ENCODE measurements at regions not wholly inside any gene's neighbourhood (a gene's known extent, or its start where the extent isn't known, plus 50 kb on each side); places are given as distances from the start of the nearest gene placed in this dataset.

- no peak for TF ChIP-seq GATA1 (IDR thresholded peaks at IDR 0.05; ENCODE audit: low read depth, low read length)
- DNase-seq, result no peak
These were observed 745.2 kb upstream of the GCFC2 start for GRCh38 chr2:76455910-76456309.

GRCh38 chr2:76450024-76450475 lies 739.3 kb upstream of the GCFC2 start:
- TF ChIP-seq POLR2A (IDR thresholded peaks at IDR 0.05; ENCODE audit: low read length) (no peak), GATA1 (IDR thresholded peaks at IDR 0.05; ENCODE audit: low read depth, low read length) (no peak)
- DNase-seq, result no peak

- TF ChIP-seq GATA1 (IDR thresholded peaks at IDR 0.05; ENCODE audit: low read depth, low read length), result no peak
- no peak for TF ChIP-seq POLR2A (IDR thresholded peaks at IDR 0.05; ENCODE audit: low read length)
- no peak for DNase-seq
These were observed 738.2 kb upstream of the GCFC2 start for GRCh38 chr2:76448956-76449355.

- TF ChIP-seq GATA1 (IDR thresholded peaks at IDR 0.05; ENCODE audit: low read depth, low read length) (no peak), POLR2A (IDR thresholded peaks at IDR 0.05; ENCODE audit: low read length) (no peak)
- no peak for DNase-seq
These were observed 736.6 kb upstream of the GCFC2 start for GRCh38 chr2:76447294-76447693.

GRCh38 chr2:76446872-76447271 lies 736.2 kb upstream of the GCFC2 start:
- no peak for TF ChIP-seq POLR2A (IDR thresholded peaks at IDR 0.05; ENCODE audit: low read length)
- no peak for TF ChIP-seq GATA1 (IDR thresholded peaks at IDR 0.05; ENCODE audit: low read depth, low read length)
- no peak for DNase-seq

GRCh38 chr2:76445880-76446279 lies 735.2 kb upstream of the GCFC2 start:
- DNase-seq, result no peak
- TF ChIP-seq POLR2A (IDR thresholded peaks at IDR 0.05; ENCODE audit: low read length) (no peak), GATA1 (IDR thresholded peaks at IDR 0.05; ENCODE audit: low read depth, low read length) (no peak)

GRCh38 chr2:76444732-76445131 lies 734.0 kb upstream of the GCFC2 start:
- no peak for DNase-seq
- TF ChIP-seq GATA1 (IDR thresholded peaks at IDR 0.05; ENCODE audit: low read depth, low read length) (no peak), POLR2A (IDR thresholded peaks at IDR 0.05; ENCODE audit: low read length) (no peak)

GRCh38 chr2:76437564-76437963 lies 726.8 kb upstream of the GCFC2 start:
- TF ChIP-seq POLR2A (IDR thresholded peaks at IDR 0.05; ENCODE audit: low read length) (no peak), GATA1 (IDR thresholded peaks at IDR 0.05; ENCODE audit: low read depth, low read length) (no peak)
- no peak for DNase-seq

GRCh38 chr2:76429374-76429773 lies 718.7 kb upstream of the GCFC2 start:
- TF ChIP-seq POLR2A (IDR thresholded peaks at IDR 0.05; ENCODE audit: low read length) (no peak), GATA1 (IDR thresholded peaks at IDR 0.05; ENCODE audit: low read depth, low read length) (no peak)
- DNase-seq, result no peak

- no peak for TF ChIP-seq GATA1 (IDR thresholded peaks at IDR 0.05; ENCODE audit: low read depth, low read length)
- DNase-seq, result no peak
These were observed 716.7 kb upstream of the GCFC2 start for GRCh38 chr2:76427452-76427851.

- no peak for DNase-seq
- TF ChIP-seq POLR2A (IDR thresholded peaks at IDR 0.05; ENCODE audit: low read length) (no peak), GATA1 (IDR thresholded peaks at IDR 0.05; ENCODE audit: low read depth, low read length) (no peak)
These were observed 705.1 kb upstream of the GCFC2 start for GRCh38 chr2:76415821-76416220.

GRCh38 chr2:76413436-76413835 lies 702.7 kb upstream of the GCFC2 start:
- TF ChIP-seq POLR2A (IDR thresholded peaks at IDR 0.05; ENCODE audit: low read length), result no peak
- no peak for TF ChIP-seq GATA1 (IDR thresholded peaks at IDR 0.05; ENCODE audit: low read depth, low read length)

GRCh38 chr2:76406134-76406855 lies 695.6 kb upstream of the GCFC2 start:
- TF ChIP-seq GATA1 (IDR thresholded peaks at IDR 0.05; ENCODE audit: low read depth, low read length) (no peak), POLR2A (IDR thresholded peaks at IDR 0.05; ENCODE audit: low read length) (no peak)
- no peak for DNase-seq

More at GRCh38 chr2:76413436-76413835, 702.7 kb upstream of the GCFC2 start:
- DNase-seq, result no peak

- TF ChIP-seq POLR2A (IDR thresholded peaks at IDR 0.05; ENCODE audit: low read length) (no peak), GATA1 (IDR thresholded peaks at IDR 0.05; ENCODE audit: low read depth, low read length) (no peak)
These were observed 682.6 kb upstream of the GCFC2 start for GRCh38 chr2:76393356-76393755.

GRCh38 chr2:76391678-76392077 lies 681.0 kb upstream of the GCFC2 start:
- TF ChIP-seq POLR2A (IDR thresholded peaks at IDR 0.05; ENCODE audit: low read length), result no peak
- no peak for TF ChIP-seq GATA1 (IDR thresholded peaks at IDR 0.05; ENCODE audit: low read depth, low read length)
- DNase-seq, result no peak

More at GRCh38 chr2:76393356-76393755, 682.6 kb upstream of the GCFC2 start:
- DNase-seq, result no peak

Measured in erythroblast (primary cell).